Activated CD8-positive, alpha-beta T cell treated with anti-CD3 and anti-CD28 coated beads for 36 hours (primary cell): ENCODE measurements at regions not wholly inside any gene's neighbourhood (a gene's known extent, or its start where the extent isn't known, plus 50 kb on each side); places are given as distances from the start of the nearest gene placed in this dataset.

Source experiments
- ATAC-seq: fragments of 200-7000 bp; cut with Tn5 transposase; one replicate; pipeline ENCODE4 v1.10.0; 2021; ENCODE audit warnings: mild to moderate bottlenecking, moderate library complexity
- CTCF ChIA-PET: fragments of 350-600 bp; sonication (Branson Sonifier 250); formaldehyde crosslinking; loops from one replicate; lab custom pipeline; 2021; ENCODE audit warnings: antibody characterized with exemption; lab: Charles Lee
- POLR2A ChIA-PET: fragments of 350-600 bp; sonication (Branson Sonifier 250); formaldehyde crosslinking; loops from one replicate; lab custom pipeline; 2021; ENCODE audit warnings: antibody characterized with exemption; lab: Charles Lee
- DNase-seq: peaks from one replicate; pipeline ENCODE4 v3.0.0-alpha.2; 2020
- H3K27ac Mint-ChIP-seq: one replicate; pipeline ENCODE4 v1.8.0; 2021; ENCODE audit warnings: mild to moderate bottlenecking, mixed read lengths
- H3K27me3 Mint-ChIP-seq: one replicate; pipeline ENCODE4 v1.8.0; 2021; ENCODE audit warnings: mixed read lengths
- H3K36me3 Mint-ChIP-seq: one replicate; pipeline ENCODE4 v1.8.0; 2021; ENCODE audit warnings: low read depth, mixed read lengths
- H3K4me1 Mint-ChIP-seq: one replicate; pipeline ENCODE4 v1.8.0; 2021; ENCODE audit warnings: low read depth, mixed read lengths
- H3K4me3 Mint-ChIP-seq: one replicate; pipeline ENCODE4 v1.8.0; 2021; ENCODE audit warnings: mild to moderate bottlenecking, moderate library complexity, mixed read lengths
- H3K9me3 Mint-ChIP-seq: one replicate; pipeline ENCODE4 v1.8.0; 2021; ENCODE audit warnings: mixed read lengths
- CTCF ChIP-seq: fragments of 200-600 bp; IDR thresholded peaks from one replicate; pipeline ENCODE4 v1.8.0; 2022; ENCODE audit warnings: antibody characterized with exemption, mild to moderate bottlenecking
- intact Hi-C: fragments of 100-400 bp; cut with micrococcal nuclease; formaldehyde crosslinking; loops from one replicate; pipeline ENCODE4 v1.10.0; 2022

- POLR2A ChIA-PET: no interaction called here
- ATAC-seq (no peak), DNase-seq (no peak)
- no peaks in the 10 kb centered on the region for H3K36me3 Mint-ChIP-seq
- H3K27ac Mint-ChIP-seq: no peak overlapping the region
- no peaks in the 10 kb centered on the region for H3K27me3 Mint-ChIP-seq
- no peaks in the 10 kb centered on the region for H3K9me3 Mint-ChIP-seq
- TF ChIP-seq CTCF: no peak
- H3K4me3 Mint-ChIP-seq: no peak overlapping the region
- H3K4me1 Mint-ChIP-seq: no peaks in the 10 kb centered on the region
- intact Hi-C loops: no loop called here
- CTCF ChIA-PET: interaction anchor here (0.8 kb wide), 1 partner anchor 11 kb away, joined by 4 read pairs; no protein-coding TSS in a partner anchor
Observed at GRCh38 chr2:149724091-149724490, 136.5 kb upstream of the MMADHC start.

- Mint-ChIP-seq H3K9me3 (no peaks in the 10 kb centered on the region), H3K27me3 (no peaks in the 10 kb centered on the region), H3K4me3 (no peak overlapping the region), H3K27ac (no peak overlapping the region), H3K4me1 (no peaks in the 10 kb centered on the region), H3K36me3 (no peaks in the 10 kb centered on the region)
- TF ChIP-seq CTCF: no peak
- no peak for ATAC-seq
- intact Hi-C loops: no loop called here
- POLR2A ChIA-PET: no interaction called here
- CTCF ChIA-PET: no interaction called here
- no peak for DNase-seq
Observed at GRCh38 chr2:149720615-149721014, 133.0 kb upstream of the MMADHC start.

- TF ChIP-seq CTCF: no peak
- ChIA-PET CTCF (no interaction called here), POLR2A (interaction anchor here (0.6 kb wide), 1 partner anchor 33 kb away, joined by 3 read pairs; no protein-coding TSS in a partner anchor)
- Mint-ChIP-seq H3K36me3 (no peaks in the 10 kb centered on the region), H3K4me3 (no peak overlapping the region), H3K27me3 (no peaks in the 10 kb centered on the region), H3K27ac (no peak overlapping the region), H3K4me1 (no peaks in the 10 kb centered on the region), H3K9me3 (no peaks in the 10 kb centered on the region)
- ATAC-seq (no peak), DNase-seq (no peak)
- intact Hi-C loops: no loop called here
Observed at GRCh38 chr2:149719695-149720094, 132.1 kb upstream of the MMADHC start.

GRCh38 chr2:149716687-149717086, 129.1 kb upstream of the MMADHC start:
- H3K36me3 Mint-ChIP-seq: no peaks in the 10 kb centered on the region
- ChIA-PET CTCF (no interaction called here), POLR2A (no interaction called here)
- no peaks in the 10 kb centered on the region for H3K4me1 Mint-ChIP-seq
- H3K4me3 Mint-ChIP-seq: no peak overlapping the region
- DNase-seq (no peak), ATAC-seq (no peak)
- intact Hi-C loops: no loop called here
- TF ChIP-seq CTCF: no peak
- H3K27me3 Mint-ChIP-seq: no peaks in the 10 kb centered on the region
- H3K9me3 Mint-ChIP-seq: no peaks in the 10 kb centered on the region
- H3K27ac Mint-ChIP-seq: no peak overlapping the region

GRCh38 chr2:149715894-149716293, 128.3 kb upstream of the MMADHC start:
- ATAC-seq: no peak
- no peak overlapping the region for H3K27ac Mint-ChIP-seq
- no peaks in the 10 kb centered on the region for H3K9me3 Mint-ChIP-seq
- ChIA-PET CTCF (no interaction called here), POLR2A (no interaction called here)
- intact Hi-C loops: no loop called here
- H3K4me1 Mint-ChIP-seq: no peaks in the 10 kb centered on the region
- DNase-seq: no peak
- H3K27me3 Mint-ChIP-seq: no peaks in the 10 kb centered on the region
- TF ChIP-seq CTCF: no peak
- H3K4me3 Mint-ChIP-seq: no peak overlapping the region
- H3K36me3 Mint-ChIP-seq: no peaks in the 10 kb centered on the region
